A549 (cell line): ENCODE measurements at regions not wholly inside any gene's neighbourhood (a gene's known extent, or its start where the extent isn't known, plus 50 kb on each side); places are given as distances from the start of the nearest gene placed in this dataset.

Experiments
- ATAC-seq, 2 experiments: fragments of 200-7000 bp in 1 of 2; fragments of >200 bp in 1 of 2; cut with Nextera tagmentation in 1 of 2; cut with Tn5 transposase in 1 of 2; 3 replicates each; pipeline versions ENCODE4 v1.8.0 to v1.9.1; 2018 to 2020; ENCODE audit warnings: mild to moderate bottlenecking in 1 of 2, moderate library complexity in 1 of 2
- CTCF ChIA-PET: fragments of 300-600 bp; sonication (Branson Sonifier 250); formaldehyde crosslinking; extraction: SDS; loops from one replicate; lab custom pipeline; 2021; ENCODE audit warnings: antibody characterized with exemption, inconsistent platforms; lab: Yijun Ruan, JAX
- POLR2A ChIA-PET: fragments of 350-600 bp; formaldehyde crosslinking; extraction: SDS; loops from one replicate; lab custom pipeline; 2021; ENCODE audit warnings: antibody characterized with exemption, inconsistent platforms; lab: Yijun Ruan, JAX
- DNase-seq, 2 experiments: peaks; one replicate each; pipeline versions ENCODE4 v3.0.0 to v3.0.0-alpha.2; 2011 to 2016; ENCODE audit warnings: low read depth in 1 of 2, low spot score in 1 of 2
- FAIRE-seq: peaks from 2 replicates; lab custom pipeline; 2011; peaks lifted over from hg19 to GRCh38; lab: Jason Lieb, UNC
- H3K27ac ChIP-seq, 2 experiments: fragments of >200 bp; sonication (Bioruptor Twin); formaldehyde crosslinking; 3 replicates each; pipeline ENCODE4 v1.5.1; 2016 to 2017
- H3K4me1 ChIP-seq: fragments of >200 bp; sonication (Bioruptor Twin); formaldehyde crosslinking; 3 replicates; pipeline ENCODE4 v1.6.1; 2016
- H3K4me2 ChIP-seq: fragments of >200 bp; sonication (Bioruptor Twin); formaldehyde crosslinking; 3 replicates; pipeline ENCODE4 v1.6.1; 2016
- H3K4me3 ChIP-seq: fragments of >200 bp; sonication (Bioruptor Twin); formaldehyde crosslinking; 3 replicates; pipeline ENCODE4 v1.5.1; 2016
- H3K9me3 ChIP-seq: fragments of >200 bp; sonication (Bioruptor Twin); formaldehyde crosslinking; 3 replicates; pipeline ENCODE4 v1.6.1; 2016
- BCL3 ChIP-seq: fragments of >200 bp; sonication (Bioruptor Twin); formaldehyde crosslinking; IDR thresholded peaks from 3 replicates; pipeline ENCODE4 v1.6.1; 2016
- CHD2 ChIP-seq: fragments of 150-350 bp; IDR thresholded peaks from 2 replicates; pipeline ENCODE4 v1.6.1; 2014; ENCODE audit warnings: low read length; ENCODE audit not compliant: partially characterized antibody
- CTCF ChIP-seq: fragments of >200 bp; sonication (Bioruptor Twin); formaldehyde crosslinking; IDR thresholded peaks from 3 replicates; pipeline ENCODE4 v1.5.1; 2016
- EP300 ChIP-seq, 2 experiments: fragments of >200 bp; sonication (Bioruptor Twin); formaldehyde crosslinking; IDR thresholded peaks; 2 replicates in 1 of 2; 3 replicates in 1 of 2; pipeline ENCODE4 v1.6.1; 2016 to 2017
- FOXS1 ChIP-seq: fragments of 250-450 bp; sonication (Bioruptor Pico); IDR thresholded peaks from 2 replicates; pipeline ENCODE4 v1.5.0; 2020; ENCODE audit warnings: mild to moderate bottlenecking, moderate library complexity
- HEYL ChIP-seq: fragments of 250-450 bp; sonication (Bioruptor Pico); IDR thresholded peaks from 2 replicates; pipeline ENCODE4 v1.8.0; 2021; ENCODE audit warnings: mild to moderate bottlenecking, moderate library complexity
- HMGXB4 ChIP-seq: fragments of 250-450 bp; sonication (Bioruptor Pico); IDR thresholded peaks from 2 replicates; pipeline ENCODE4 v1.5.0; 2021; ENCODE audit warnings: mild to moderate bottlenecking, moderate library complexity, borderline replicate concordance
- HOXA7 ChIP-seq: fragments of 250-450 bp; sonication (Bioruptor Pico); IDR thresholded peaks from 2 replicates; pipeline ENCODE4 v1.5.0; 2020; ENCODE audit warnings: mild to moderate bottlenecking, moderate library complexity
- HOXB13 ChIP-seq: fragments of 250-450 bp; sonication (Bioruptor Pico); IDR thresholded peaks from 2 replicates; pipeline ENCODE4 v1.5.0; 2020; ENCODE audit warnings: low read depth, mild to moderate bottlenecking, moderate library complexity
- JUN ChIP-seq, 2 experiments: fragments of >200 bp; sonication (Bioruptor Twin); formaldehyde crosslinking; IDR thresholded peaks; 2 replicates in 1 of 2; 3 replicates in 1 of 2; pipeline ENCODE4 v1.6.1; 2016 to 2017
- KDM5A ChIP-seq: fragments of 200-600 bp; sonication (generic); IDR thresholded peaks from 2 replicates; pipeline ENCODE4 v1.6.1; 2016; ENCODE audit warnings: antibody characterized with exemption, mild to moderate bottlenecking
- MAX ChIP-seq: IDR thresholded peaks from 2 replicates; pipeline ENCODE4 v1.6.1; 2012
- MYC ChIP-seq: IDR thresholded peaks from 2 replicates; pipeline ENCODE4 v1.6.1; 2012; ENCODE audit warnings: mild to moderate bottlenecking, inconsistent platforms, low read length, improper control_type of control experiment, borderline replicate concordance
- PBX3 ChIP-seq: IDR thresholded peaks from 2 replicates; pipeline ENCODE4 v1.6.1; 2012
- POLR2AphosphoS2 ChIP-seq: conservative IDR thresholded peaks from 2 replicates; pipeline ENCODE4 v1.6.1; 2012; ENCODE audit warnings: low read length, improper control_type of control experiment, inconsistent platforms
- RAD21 ChIP-seq, 2 experiments: fragments of >200 bp in 1 of 2; sonication (Bioruptor Twin) in 1 of 2; formaldehyde crosslinking in 1 of 2; IDR thresholded peaks in 1 of 2; conservative IDR thresholded peaks in 1 of 2; 2 replicates in 1 of 2; 3 replicates in 1 of 2; pipeline ENCODE4 v1.6.1; 2012 to 2018; ENCODE audit warnings: inconsistent platforms in 1 of 2
- RFX5 ChIP-seq: fragments of 450-650 bp; IDR thresholded peaks from 2 replicates; pipeline ENCODE4 v1.7.1; 2014; ENCODE audit warnings: antibody characterized with exemption, mild to moderate bottlenecking, moderate library complexity
- RNF2 ChIP-seq: fragments of 200-600 bp; sonication (generic); IDR thresholded peaks from 2 replicates; pipeline ENCODE4 v1.6.1; 2016; ENCODE audit warnings: low read depth, mild to moderate bottlenecking, antibody characterized with exemption, moderate library complexity, borderline replicate concordance
- SMC3 ChIP-seq: fragments of >200 bp; sonication (Bioruptor Twin); formaldehyde crosslinking; IDR thresholded peaks from 3 replicates; pipeline ENCODE4 v1.6.1; 2018; ENCODE audit warnings: inconsistent platforms
- SREBF2 ChIP-seq: fragments of 450-650 bp; IDR thresholded peaks from 2 replicates; pipeline ENCODE4 v1.6.1; 2014; ENCODE audit warnings: mild to moderate bottlenecking, moderate library complexity
- ZC3H11A ChIP-seq: fragments of 450-650 bp; IDR thresholded peaks from 2 replicates; pipeline ENCODE4 v1.6.1; 2014; ENCODE audit warnings: antibody characterized with exemption, mild to moderate bottlenecking
- ZFP36 ChIP-seq: fragments of 450-650 bp; IDR thresholded peaks from 2 replicates; pipeline ENCODE4 v1.6.1; 2014; ENCODE audit warnings: borderline replicate concordance; ENCODE audit not compliant: partially characterized antibody
- ZNF302 ChIP-seq: fragments of 250-450 bp; sonication (Bioruptor Pico); IDR thresholded peaks from 2 replicates; pipeline ENCODE4 v1.9.0; 2021; ENCODE audit warnings: inconsistent platforms, mild to moderate bottlenecking, moderate library complexity
- WGBS: methylation state at CpG from one replicate; pipeline ENCODE4 v1.1.6; 2017; ENCODE audit errors: missing lambda C conversion rate; 5-methylcytosine and 5-hydroxymethylcytosine counted together

- TF ChIP-seq HEYL (CRISPR knock-in tag) (no peak), BCL3 (no peak), EP300 (IDR thresholded peaks at IDR 0.05) (no peak), PBX3 (no peak), FOXS1 (CRISPR knock-in tag) (no peak), KDM5A (no peak), ZFP36 (no peak), ZNF302 (no peak), POLR2AphosphoS2 (no peak), MYC (no peak), HMGXB4 (no peak), SREBF2 (no peak), MAX (no peak), HOXA7 (CRISPR knock-in tag) (no peak), ZC3H11A (no peak), HOXB13 (CRISPR knock-in tag) (no peak), CTCF (no peak), SMC3 (no peak), CHD2 (no peak)
- H3K4me3 ChIP-seq = no peak overlapping the region
- POLR2A ChIA-PET = no interaction called here
- 64% methylated on average over 6 of the region's 6 CpGs for WGBS
- DNase-seq (no peak), FAIRE-seq (no peak), ATAC-seq (no peak)
- no peaks in the 10 kb centered on the region for H3K9me3 ChIP-seq
- no peak overlapping the region for H3K4me2 ChIP-seq
- H3K27ac ChIP-seq = no peak overlapping the region
- H3K4me1 ChIP-seq = no peaks in the 10 kb centered on the region
- CTCF ChIA-PET = no interaction called here
Measured at GRCh38 chr2:143844986-143845385, 674.9 kb downstream of the ZEB2 start.

GRCh38 chr2:143843686-143844085 lies 676.2 kb downstream of the ZEB2 start:
- ATAC-seq (no peak), DNase-seq (no peak), FAIRE-seq (no peak)
- 9% methylated on average over 3 of the region's 3 CpGs for WGBS
- Histone ChIP-seq H3K4me3 (no peak overlapping the region), H3K4me1 (no peaks in the 10 kb centered on the region), H3K9me3 (no peaks in the 10 kb centered on the region), H3K27ac (no peak overlapping the region), H3K4me2 (no peak overlapping the region)
- ChIA-PET CTCF (no interaction called here), POLR2A (no interaction called here)
- TF ChIP-seq JUN (IDR thresholded peaks at IDR 0.05) = no peak
- TF ChIP-seq RNF2 = no peak
- no peak for TF ChIP-seq MYC
- TF ChIP-seq BCL3 = no peak
- no peak for TF ChIP-seq PBX3
- no peak for TF ChIP-seq RFX5
- TF ChIP-seq RAD21 (conservative IDR thresholded peaks at IDR 0.05 in 1 of 2, IDR thresholded peaks at IDR 0.05 in 1 of 2) = no peak
- no peak for TF ChIP-seq CHD2
- TF ChIP-seq HOXB13 (CRISPR knock-in tag) = no peak
